ENCODE measurements at regions not wholly inside any gene's neighbourhood (a gene's known extent, or its start where the extent isn't known, plus 50 kb on each side); places are given as distances from the start of the nearest gene placed in this dataset.

DNA sequence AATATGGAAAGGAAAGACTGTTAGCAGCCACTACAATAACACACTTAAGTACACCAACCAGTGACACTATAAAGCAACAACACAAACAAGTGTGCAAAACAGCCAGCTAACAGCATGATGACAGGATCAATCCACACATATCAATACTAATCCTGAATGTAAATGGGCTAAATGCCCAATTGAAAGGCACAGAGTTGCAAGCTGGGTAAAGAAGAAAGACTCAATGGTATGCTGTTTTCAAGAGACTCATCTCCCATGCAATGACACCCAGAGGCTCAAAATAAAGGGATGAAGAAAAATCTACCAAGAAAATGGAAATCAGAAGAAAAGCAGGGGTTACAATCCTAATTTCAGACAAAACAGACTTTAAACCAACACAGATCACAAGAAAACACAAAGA is 94.2 kb upstream of the ENPEP start (continued):
- TF ChIP-seq SREBF2 (IDR thresholded peaks at IDR 0.05), result no peak
- no peak for TF ChIP-seq JUN (IDR thresholded peaks at IDR 0.05)

- ChIA-PET CTCF (no interaction called here), POLR2A (no interaction called here)
- Histone ChIP-seq H3K4me3 (no peak overlapping the region), H3K4me2 (no peak overlapping the region), H3K4me1 (no peaks in the 10 kb centered on the region), H3K27ac (no peak overlapping the region), H3K9me3 (no peaks in the 10 kb centered on the region)
- TF ChIP-seq CBX8 (IDR thresholded peaks at IDR 0.05) (no peak), POLR2A (IDR thresholded peaks at IDR 0.05; ENCODE audit: low read length) (no peak), MAX (IDR thresholded peaks at IDR 0.05) (no peak), EP300 (IDR thresholded peaks at IDR 0.05) (no peak), GATA3 (IDR thresholded peaks at IDR 0.05; ENCODE audit: borderline replicate concordance) (no peak), TP53 (CRISPR knock-in tag; IDR thresholded peaks at IDR 0.05) (no peak), ZNF302 (CRISPR knock-in tag; IDR thresholded peaks at IDR 0.05) (no peak), RAD21 (conservative IDR thresholded peaks at IDR 0.05 in 1 of 2, IDR thresholded peaks at IDR 0.05 in 1 of 2) (no peak), ZSCAN20 (CRISPR knock-in tag; IDR thresholded peaks at IDR 0.05) (no peak), POLR2AphosphoS2 (conservative IDR thresholded peaks at IDR 0.05; ENCODE audit: low read length) (no peak), FOSB (CRISPR knock-in tag; IDR thresholded peaks at IDR 0.05) (no peak), ATOH8 (CRISPR knock-in tag; IDR thresholded peaks at IDR 0.05; ENCODE audit: low read depth) (no peak), MAZ (IDR thresholded peaks at IDR 0.05; ENCODE audit: borderline replicate concordance, low read depth, low read length) (no peak), RFX5 (IDR thresholded peaks at IDR 0.05) (no peak), E2F6 (IDR thresholded peaks at IDR 0.05; ENCODE audit: borderline replicate concordance, low read depth) (no peak), FOXS1 (CRISPR knock-in tag; IDR thresholded peaks at IDR 0.05) (no peak)
- TF ChIP-seq, protein P1, sequence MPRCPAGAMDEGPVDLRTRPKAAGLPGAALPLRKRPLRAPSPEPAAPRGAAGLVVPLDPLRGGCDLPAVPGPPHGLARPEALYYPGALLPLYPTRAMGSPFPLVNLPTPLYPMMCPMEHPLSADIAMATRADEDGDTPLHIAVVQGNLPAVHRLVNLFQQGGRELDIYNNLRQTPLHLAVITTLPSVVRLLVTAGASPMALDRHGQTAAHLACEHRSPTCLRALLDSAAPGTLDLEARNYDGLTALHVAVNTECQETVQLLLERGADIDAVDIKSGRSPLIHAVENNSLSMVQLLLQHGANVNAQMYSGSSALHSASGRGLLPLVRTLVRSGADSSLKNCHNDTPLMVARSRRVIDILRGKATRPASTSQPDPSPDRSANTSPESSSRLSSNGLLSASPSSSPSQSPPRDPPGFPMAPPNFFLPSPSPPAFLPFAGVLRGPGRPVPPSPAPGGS (IDR thresholded peaks at IDR 0.05), result no peak
- TF ChIP-seq, protein P2, sequence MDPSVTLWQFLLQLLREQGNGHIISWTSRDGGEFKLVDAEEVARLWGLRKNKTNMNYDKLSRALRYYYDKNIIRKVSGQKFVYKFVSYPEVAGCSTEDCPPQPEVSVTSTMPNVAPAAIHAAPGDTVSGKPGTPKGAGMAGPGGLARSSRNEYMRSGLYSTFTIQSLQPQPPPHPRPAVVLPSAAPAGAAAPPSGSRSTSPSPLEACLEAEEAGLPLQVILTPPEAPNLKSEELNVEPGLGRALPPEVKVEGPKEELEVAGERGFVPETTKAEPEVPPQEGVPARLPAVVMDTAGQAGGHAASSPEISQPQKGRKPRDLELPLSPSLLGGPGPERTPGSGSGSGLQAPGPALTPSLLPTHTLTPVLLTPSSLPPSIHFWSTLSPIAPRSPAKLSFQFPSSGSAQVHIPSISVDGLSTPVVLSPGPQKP (IDR thresholded peaks at IDR 0.05; ENCODE audit: low read depth, low read length), result no peak
- TF ChIP-seq, protein P3, sequence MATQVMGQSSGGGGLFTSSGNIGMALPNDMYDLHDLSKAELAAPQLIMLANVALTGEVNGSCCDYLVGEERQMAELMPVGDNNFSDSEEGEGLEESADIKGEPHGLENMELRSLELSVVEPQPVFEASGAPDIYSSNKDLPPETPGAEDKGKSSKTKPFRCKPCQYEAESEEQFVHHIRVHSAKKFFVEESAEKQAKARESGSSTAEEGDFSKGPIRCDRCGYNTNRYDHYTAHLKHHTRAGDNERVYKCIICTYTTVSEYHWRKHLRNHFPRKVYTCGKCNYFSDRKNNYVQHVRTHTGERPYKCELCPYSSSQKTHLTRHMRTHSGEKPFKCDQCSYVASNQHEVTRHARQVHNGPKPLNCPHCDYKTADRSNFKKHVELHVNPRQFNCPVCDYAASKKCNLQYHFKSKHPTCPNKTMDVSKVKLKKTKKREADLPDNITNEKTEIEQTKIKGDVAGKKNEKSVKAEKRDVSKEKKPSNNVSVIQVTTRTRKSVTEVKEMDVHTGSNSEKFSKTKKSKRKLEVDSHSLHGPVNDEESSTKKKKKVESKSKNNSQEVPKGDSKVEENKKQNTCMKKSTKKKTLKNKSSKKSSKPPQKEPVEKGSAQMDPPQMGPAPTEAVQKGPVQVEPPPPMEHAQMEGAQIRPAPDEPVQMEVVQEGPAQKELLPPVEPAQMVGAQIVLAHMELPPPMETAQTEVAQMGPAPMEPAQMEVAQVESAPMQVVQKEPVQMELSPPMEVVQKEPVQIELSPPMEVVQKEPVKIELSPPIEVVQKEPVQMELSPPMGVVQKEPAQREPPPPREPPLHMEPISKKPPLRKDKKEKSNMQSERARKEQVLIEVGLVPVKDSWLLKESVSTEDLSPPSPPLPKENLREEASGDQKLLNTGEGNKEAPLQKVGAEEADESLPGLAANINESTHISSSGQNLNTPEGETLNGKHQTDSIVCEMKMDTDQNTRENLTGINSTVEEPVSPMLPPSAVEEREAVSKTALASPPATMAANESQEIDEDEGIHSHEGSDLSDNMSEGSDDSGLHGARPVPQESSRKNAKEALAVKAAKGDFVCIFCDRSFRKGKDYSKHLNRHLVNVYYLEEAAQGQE (IDR thresholded peaks at IDR 0.05), result no peak
- FAIRE-seq (no peak), ATAC-seq (no peak), DNase-seq (ENCODE audit: low read depth in 1 of 2, low spot score in 1 of 2) (no peak)
- WGBS (ENCODE audit: missing lambda C conversion rate), result 19% methylated on average over 2 of the region's 2 CpGs
These were observed 103.5 kb upstream of the ENPEP start for GRCh38 chr4:110372485-110372884.
